ENCODE measurements at regions not wholly inside any gene's neighbourhood (a gene's known extent, or its start where the extent isn't known, plus 50 kb on each side); places are given as distances from the start of the nearest gene placed in this dataset.

- Mint-ChIP-seq H3K4me3 (ENCODE audit: low read depth) (no peak overlapping the region), H3K27me3 (ENCODE audit: low read depth) (no peaks in the 10 kb centered on the region), H3K9me3 (no peaks in the 10 kb centered on the region), H3K4me1 (ENCODE audit: low read depth) (no peaks in the 10 kb centered on the region), H3K27ac (no peak overlapping the region), H3K36me3 (ENCODE audit: low read depth) (no peaks in the 10 kb centered on the region)
- DNase-seq (ENCODE audit: low spot score): no peak
- intact Hi-C loops (cut with micrococcal nuclease): no loop called here
Measured at GRCh38 chr20:60641879-60642447, 610.1 kb upstream of the CDH4 start.

DNA sequence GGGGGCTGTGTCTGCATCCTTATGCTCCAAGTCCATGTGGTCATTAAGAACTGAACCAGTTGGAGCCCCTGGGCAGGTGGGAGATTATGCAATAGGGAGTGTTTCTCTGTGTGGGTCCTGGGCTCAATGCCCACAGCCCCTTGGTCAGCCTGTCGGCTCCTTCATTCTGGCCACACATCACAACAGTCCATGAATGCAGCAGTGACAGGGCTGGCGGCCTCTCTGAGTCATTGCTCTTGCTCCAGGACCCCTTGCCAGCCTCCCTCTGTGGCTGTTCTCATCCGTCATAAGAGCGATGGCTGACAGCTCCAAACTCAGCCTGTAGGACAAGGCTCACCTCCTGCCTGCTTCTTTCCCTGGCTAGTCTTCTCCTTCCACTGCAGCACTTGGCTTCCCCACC is 609.5 kb upstream of the CDH4 start:
- Mint-ChIP-seq H3K27me3 (ENCODE audit: low read depth) (no peaks in the 10 kb centered on the region), H3K4me1 (ENCODE audit: low read depth) (no peaks in the 10 kb centered on the region), H3K27ac (no peak overlapping the region), H3K36me3 (ENCODE audit: low read depth) (no peaks in the 10 kb centered on the region), H3K4me3 (ENCODE audit: low read depth) (no peak overlapping the region), H3K9me3 (no peaks in the 10 kb centered on the region)
- intact Hi-C loops (cut with micrococcal nuclease): no loop called here
- no peak for DNase-seq (ENCODE audit: low spot score)

DNA sequence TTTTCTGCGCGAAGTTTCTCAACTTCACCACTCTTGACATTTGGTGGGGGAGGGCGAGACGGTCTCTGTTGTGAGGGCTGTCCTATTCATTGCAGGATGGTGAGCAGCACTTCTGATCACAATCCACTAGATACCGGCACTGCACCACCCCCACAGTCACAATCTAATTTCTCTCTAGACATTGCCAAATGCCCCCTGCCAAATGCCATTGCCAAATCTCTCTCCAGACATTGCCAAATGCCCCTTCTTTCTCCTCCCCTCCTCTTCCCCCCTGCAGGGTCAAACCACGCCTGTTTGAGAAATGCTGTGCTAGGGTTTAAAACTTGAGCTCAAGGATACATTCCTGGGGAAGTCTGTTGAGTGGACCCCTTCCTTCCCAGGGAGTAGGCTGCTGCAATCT is 603.5 kb upstream of the CDH4 start:
- intact Hi-C loops (cut with micrococcal nuclease): no loop called here
- H3K4me1 Mint-ChIP-seq (ENCODE audit: low read depth): no peaks in the 10 kb centered on the region
- H3K36me3 Mint-ChIP-seq (ENCODE audit: low read depth): no peaks in the 10 kb centered on the region
- no peak for DNase-seq (ENCODE audit: low spot score)
- peaks cover 7% of the 10 kb centered on the region for H3K9me3 Mint-ChIP-seq
- H3K4me3 Mint-ChIP-seq (ENCODE audit: low read depth): no peak overlapping the region
- no peaks in the 10 kb centered on the region for H3K27me3 Mint-ChIP-seq (ENCODE audit: low read depth)
- H3K27ac Mint-ChIP-seq: no peak overlapping the region

- H3K9me3 Mint-ChIP-seq: peaks cover 7% of the 10 kb centered on the region
- intact Hi-C loops (cut with micrococcal nuclease): no loop called here
- H3K4me3 Mint-ChIP-seq (ENCODE audit: low read depth): no peak overlapping the region
- no peak overlapping the region for H3K27ac Mint-ChIP-seq
- no peaks in the 10 kb centered on the region for H3K36me3 Mint-ChIP-seq (ENCODE audit: low read depth)
- H3K27me3 Mint-ChIP-seq (ENCODE audit: low read depth): no peaks in the 10 kb centered on the region
- DNase-seq (ENCODE audit: low spot score): no peak
- H3K4me1 Mint-ChIP-seq (ENCODE audit: low read depth): no peaks in the 10 kb centered on the region
Measured at GRCh38 chr20:60649541-60649940, 602.5 kb upstream of the CDH4 start.

DNA sequence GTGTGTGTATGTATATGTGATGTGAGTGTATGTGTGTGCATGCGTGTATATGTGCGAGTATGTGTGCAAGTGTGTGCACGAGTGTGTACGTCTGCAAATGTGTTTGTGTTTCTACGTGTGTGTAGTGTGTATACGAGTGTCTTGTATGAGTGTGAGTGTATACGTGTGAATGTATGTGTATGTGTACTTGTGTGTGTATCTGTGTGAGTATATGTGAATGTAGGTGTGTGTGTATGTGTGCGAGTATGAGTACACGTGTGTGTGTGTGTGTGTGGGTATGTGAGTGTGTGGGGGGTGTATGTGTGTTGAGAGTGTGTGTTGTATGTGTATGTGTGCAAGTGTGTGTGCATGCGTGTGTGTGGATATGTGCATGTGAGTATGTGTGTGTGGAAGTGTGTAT is 602.0 kb upstream of the CDH4 start:
- no peak overlapping the region for H3K27ac Mint-ChIP-seq
- no peaks in the 10 kb centered on the region for H3K4me1 Mint-ChIP-seq (ENCODE audit: low read depth)
- no peaks in the 10 kb centered on the region for H3K36me3 Mint-ChIP-seq (ENCODE audit: low read depth)
- H3K4me3 Mint-ChIP-seq (ENCODE audit: low read depth): no peak overlapping the region
- H3K27me3 Mint-ChIP-seq (ENCODE audit: low read depth): no peaks in the 10 kb centered on the region
- no peak for DNase-seq (ENCODE audit: low spot score)
- peaks cover 7% of the 10 kb centered on the region for H3K9me3 Mint-ChIP-seq
- intact Hi-C loops (cut with micrococcal nuclease): no loop called here

DNA sequence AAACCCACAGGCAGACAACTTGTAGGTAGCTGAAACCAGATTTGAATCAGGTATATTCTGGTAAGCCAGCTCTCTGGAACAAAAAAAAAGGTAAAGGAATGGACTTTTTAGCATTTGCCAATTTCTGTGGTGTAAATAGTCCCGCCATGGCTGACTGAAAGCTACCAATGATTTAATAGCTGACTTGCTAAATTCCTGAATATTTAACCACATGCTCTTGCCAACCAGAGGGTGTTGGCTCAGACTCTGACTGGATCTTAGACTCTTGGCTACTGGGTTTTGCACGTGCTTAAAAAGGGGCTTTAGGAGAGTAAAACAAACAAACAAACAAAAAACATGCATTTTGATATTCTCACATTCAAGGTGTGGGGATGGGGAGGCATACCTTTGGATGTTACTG is 600.0 kb upstream of the CDH4 start:
- no peaks in the 10 kb centered on the region for H3K4me1 Mint-ChIP-seq (ENCODE audit: low read depth)
- intact Hi-C loops (cut with micrococcal nuclease): no loop called here

GRCh38 chr20:60652615-60653014 is 599.4 kb upstream of the CDH4 start:
- no peaks in the 10 kb centered on the region for H3K4me1 Mint-ChIP-seq (ENCODE audit: low read depth)

More for the DNA sequence above, 600.0 kb upstream of the CDH4 start:
- Mint-ChIP-seq H3K9me3 (peaks cover 7% of the 10 kb centered on the region), H3K4me3 (ENCODE audit: low read depth) (no peak overlapping the region), H3K27ac (no peak overlapping the region), H3K27me3 (ENCODE audit: low read depth) (no peaks in the 10 kb centered on the region), H3K36me3 (ENCODE audit: low read depth) (no peaks in the 10 kb centered on the region)
- DNase-seq (ENCODE audit: low spot score): no peak

DNA sequence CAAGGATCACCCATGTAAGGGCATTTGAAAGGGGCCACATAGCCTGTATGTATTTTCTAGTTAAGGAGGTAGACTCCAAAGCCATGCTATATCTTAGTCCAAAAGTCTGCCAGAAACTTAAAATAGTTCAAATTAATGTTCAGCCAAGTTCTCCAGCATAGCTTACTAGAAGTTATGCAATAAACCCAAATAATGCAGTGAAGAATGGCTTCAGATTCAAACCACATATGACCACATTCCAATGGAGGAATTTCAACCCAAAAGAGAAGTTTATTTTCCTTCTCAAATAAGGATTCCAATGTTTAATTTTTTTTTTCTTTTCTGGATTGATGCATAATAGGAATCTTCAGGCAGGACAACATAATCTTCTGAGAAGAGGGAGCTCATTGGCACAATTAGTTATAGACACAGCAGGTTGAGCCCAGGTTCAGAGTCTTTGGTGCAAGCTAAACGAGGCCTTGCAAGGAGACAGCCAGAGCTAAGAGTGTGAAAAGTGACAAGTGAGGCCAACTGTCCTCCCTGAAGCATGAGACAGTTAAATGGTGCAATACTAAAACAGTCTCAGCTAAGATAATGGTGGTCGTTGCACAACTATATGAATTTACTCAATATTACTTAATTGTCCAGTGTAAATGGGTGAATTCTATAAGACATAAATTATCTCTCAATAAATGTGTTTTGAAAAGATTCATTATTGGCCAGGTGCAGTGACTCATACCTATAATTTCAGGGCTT is 598.8 kb upstream of the CDH4 start:
- intact Hi-C loops (cut with micrococcal nuclease): no loop called here
- Mint-ChIP-seq H3K27ac (no peak overlapping the region), H3K4me1 (ENCODE audit: low read depth) (no peaks in the 10 kb centered on the region), H3K9me3 (peaks cover 7% of the 10 kb centered on the region), H3K27me3 (ENCODE audit: low read depth) (no peaks in the 10 kb centered on the region), H3K36me3 (ENCODE audit: low read depth) (no peaks in the 10 kb centered on the region), H3K4me3 (ENCODE audit: low read depth) (no peak overlapping the region)
- no peak for DNase-seq (ENCODE audit: low spot score)

More at GRCh38 chr20:60652615-60653014, 599.4 kb upstream of the CDH4 start:
- Mint-ChIP-seq H3K9me3 (peaks cover 7% of the 10 kb centered on the region), H3K27ac (no peak overlapping the region), H3K27me3 (ENCODE audit: low read depth) (no peaks in the 10 kb centered on the region), H3K36me3 (ENCODE audit: low read depth) (no peaks in the 10 kb centered on the region), H3K4me3 (ENCODE audit: low read depth) (no peak overlapping the region)
- no peak for DNase-seq (ENCODE audit: low spot score)
- intact Hi-C loops (cut with micrococcal nuclease): no loop called here

GRCh38 chr20:60658681-60659080 is 593.4 kb upstream of the CDH4 start:
- intact Hi-C loops (cut with micrococcal nuclease): no loop called here
- H3K4me3 Mint-ChIP-seq (ENCODE audit: low read depth): no peak overlapping the region
- no peaks in the 10 kb centered on the region for H3K9me3 Mint-ChIP-seq
- H3K27me3 Mint-ChIP-seq (ENCODE audit: low read depth): no peaks in the 10 kb centered on the region
- DNase-seq (ENCODE audit: low spot score): no peak
- no peaks in the 10 kb centered on the region for H3K36me3 Mint-ChIP-seq (ENCODE audit: low read depth)
- no peak overlapping the region for H3K27ac Mint-ChIP-seq
- H3K4me1 Mint-ChIP-seq (ENCODE audit: low read depth): no peaks in the 10 kb centered on the region

DNA sequence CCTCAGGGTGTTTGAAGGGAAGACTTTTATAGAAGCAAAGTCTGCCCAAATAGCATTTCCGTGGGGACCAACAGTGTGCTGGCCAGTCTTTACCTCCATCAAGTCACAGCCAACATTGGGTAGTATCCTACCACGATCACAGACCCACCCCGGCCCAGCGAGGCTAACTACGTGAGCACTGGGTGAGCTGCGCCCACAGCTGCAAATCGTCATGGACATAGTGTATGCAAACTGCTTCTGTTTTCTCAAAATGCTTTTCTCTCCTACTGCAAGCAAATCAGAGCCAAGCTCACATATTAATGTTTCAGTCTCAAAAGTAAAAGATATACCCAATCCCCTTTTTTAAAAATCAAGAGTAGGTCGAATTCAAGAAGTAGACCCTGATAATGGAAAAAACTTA is 592.8 kb upstream of the CDH4 start:
- Mint-ChIP-seq H3K27ac (no peak overlapping the region), H3K4me3 (ENCODE audit: low read depth) (no peak overlapping the region), H3K9me3 (no peaks in the 10 kb centered on the region), H3K4me1 (ENCODE audit: low read depth) (no peaks in the 10 kb centered on the region), H3K36me3 (ENCODE audit: low read depth) (no peaks in the 10 kb centered on the region), H3K27me3 (ENCODE audit: low read depth) (no peaks in the 10 kb centered on the region)
- DNase-seq (ENCODE audit: low spot score): no peak
- intact Hi-C loops (cut with micrococcal nuclease): no loop called here

DNA sequence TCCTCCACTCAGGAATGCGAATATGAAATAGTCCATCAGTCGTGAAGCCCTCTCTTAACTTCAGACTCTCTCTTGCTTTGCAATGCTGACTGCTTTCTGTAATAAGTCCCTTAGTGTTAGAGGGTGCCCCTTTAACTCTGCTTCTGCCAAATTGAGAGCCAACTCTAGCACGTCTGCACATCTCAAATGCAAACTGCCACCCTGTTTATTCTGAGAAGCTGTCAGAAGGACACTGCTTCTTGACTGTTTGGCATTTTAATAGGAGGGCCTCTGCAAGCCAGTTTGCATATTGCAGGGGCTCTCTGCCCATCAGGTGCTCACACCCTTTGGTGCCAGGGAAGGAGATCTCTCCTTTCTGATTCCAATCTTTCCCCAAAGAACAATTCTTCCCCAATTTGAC is 589.8 kb upstream of the CDH4 start:
- no peak for DNase-seq (ENCODE audit: low spot score)
- H3K27me3 Mint-ChIP-seq (ENCODE audit: low read depth): no peaks in the 10 kb centered on the region
- H3K36me3 Mint-ChIP-seq (ENCODE audit: low read depth): no peaks in the 10 kb centered on the region
- H3K4me1 Mint-ChIP-seq (ENCODE audit: low read depth): no peaks in the 10 kb centered on the region
- H3K27ac Mint-ChIP-seq: no peak overlapping the region
- no peaks in the 10 kb centered on the region for H3K9me3 Mint-ChIP-seq
- intact Hi-C loops (cut with micrococcal nuclease): no loop called here
- no peak overlapping the region for H3K4me3 Mint-ChIP-seq (ENCODE audit: low read depth)

GRCh38 chr20:60664106-60664505 is 588.0 kb upstream of the CDH4 start:
- Mint-ChIP-seq H3K36me3 (ENCODE audit: low read depth) (no peaks in the 10 kb centered on the region), H3K9me3 (no peaks in the 10 kb centered on the region), H3K4me3 (ENCODE audit: low read depth) (no peak overlapping the region), H3K27me3 (ENCODE audit: low read depth) (no peaks in the 10 kb centered on the region), H3K27ac (no peak overlapping the region), H3K4me1 (ENCODE audit: low read depth) (no peaks in the 10 kb centered on the region)
- no peak for DNase-seq (ENCODE audit: low spot score)
- intact Hi-C loops (cut with micrococcal nuclease): no loop called here

DNA sequence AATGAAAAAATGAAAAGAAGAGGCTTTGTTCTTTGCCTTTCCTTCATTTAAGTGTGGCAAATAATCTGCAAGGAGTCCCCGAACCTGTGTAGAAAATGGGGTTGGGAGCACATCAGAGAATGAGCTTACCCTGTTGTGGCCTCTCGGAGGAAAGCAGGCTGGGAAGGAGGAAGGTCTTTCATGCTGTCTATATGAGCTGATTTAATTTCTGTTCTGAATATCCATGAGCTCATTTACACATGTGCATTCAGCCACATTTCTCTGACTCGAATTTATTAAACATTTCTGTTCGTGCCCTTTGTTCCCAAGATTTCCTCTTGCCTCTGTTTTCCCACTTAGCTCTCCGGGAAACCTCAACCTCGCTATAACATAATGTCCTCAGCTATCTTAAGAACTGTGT is 584.4 kb upstream of the CDH4 start:
- Mint-ChIP-seq H3K27me3 (ENCODE audit: low read depth) (no peaks in the 10 kb centered on the region), H3K4me3 (ENCODE audit: low read depth) (no peak overlapping the region), H3K36me3 (ENCODE audit: low read depth) (no peaks in the 10 kb centered on the region), H3K9me3 (no peaks in the 10 kb centered on the region), H3K4me1 (ENCODE audit: low read depth) (no peaks in the 10 kb centered on the region), H3K27ac (no peak overlapping the region)
- DNase-seq (ENCODE audit: low spot score): no peak
- intact Hi-C loops (cut with micrococcal nuclease): no loop called here

DNA sequence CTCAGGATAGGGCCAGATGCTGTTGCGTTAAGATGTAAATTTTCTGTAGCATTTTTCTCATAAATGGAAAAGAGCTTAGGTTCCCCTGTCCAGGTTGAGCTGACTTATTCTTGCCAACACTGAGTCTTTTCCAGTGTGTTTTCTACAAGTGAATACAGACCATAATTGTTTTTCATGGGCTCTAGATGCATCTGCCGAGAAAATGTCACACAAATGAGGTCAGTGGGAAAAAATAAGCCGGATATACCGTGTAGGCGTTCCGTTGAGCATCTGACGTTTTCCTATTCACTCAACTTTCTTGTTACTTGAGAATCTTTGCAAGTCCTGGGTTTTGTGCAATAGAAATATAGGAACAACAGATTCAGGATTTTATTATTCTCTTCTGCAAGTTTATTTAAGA is 582.9 kb upstream of the CDH4 start:
- H3K4me3 Mint-ChIP-seq (ENCODE audit: low read depth): no peak overlapping the region
- H3K27me3 Mint-ChIP-seq (ENCODE audit: low read depth): no peaks in the 10 kb centered on the region
- DNase-seq (ENCODE audit: low spot score): no peak
- no peaks in the 10 kb centered on the region for H3K4me1 Mint-ChIP-seq (ENCODE audit: low read depth)
- intact Hi-C loops (cut with micrococcal nuclease): no loop called here
- H3K36me3 Mint-ChIP-seq (ENCODE audit: low read depth): no peaks in the 10 kb centered on the region
- no peaks in the 10 kb centered on the region for H3K9me3 Mint-ChIP-seq
- H3K27ac Mint-ChIP-seq: no peak overlapping the region
